ENCODE measurements at regions not wholly inside any gene's neighbourhood (a gene's known extent, or its start where the extent isn't known, plus 50 kb on each side); places are given as distances from the start of the nearest gene placed in this dataset.

DNA sequence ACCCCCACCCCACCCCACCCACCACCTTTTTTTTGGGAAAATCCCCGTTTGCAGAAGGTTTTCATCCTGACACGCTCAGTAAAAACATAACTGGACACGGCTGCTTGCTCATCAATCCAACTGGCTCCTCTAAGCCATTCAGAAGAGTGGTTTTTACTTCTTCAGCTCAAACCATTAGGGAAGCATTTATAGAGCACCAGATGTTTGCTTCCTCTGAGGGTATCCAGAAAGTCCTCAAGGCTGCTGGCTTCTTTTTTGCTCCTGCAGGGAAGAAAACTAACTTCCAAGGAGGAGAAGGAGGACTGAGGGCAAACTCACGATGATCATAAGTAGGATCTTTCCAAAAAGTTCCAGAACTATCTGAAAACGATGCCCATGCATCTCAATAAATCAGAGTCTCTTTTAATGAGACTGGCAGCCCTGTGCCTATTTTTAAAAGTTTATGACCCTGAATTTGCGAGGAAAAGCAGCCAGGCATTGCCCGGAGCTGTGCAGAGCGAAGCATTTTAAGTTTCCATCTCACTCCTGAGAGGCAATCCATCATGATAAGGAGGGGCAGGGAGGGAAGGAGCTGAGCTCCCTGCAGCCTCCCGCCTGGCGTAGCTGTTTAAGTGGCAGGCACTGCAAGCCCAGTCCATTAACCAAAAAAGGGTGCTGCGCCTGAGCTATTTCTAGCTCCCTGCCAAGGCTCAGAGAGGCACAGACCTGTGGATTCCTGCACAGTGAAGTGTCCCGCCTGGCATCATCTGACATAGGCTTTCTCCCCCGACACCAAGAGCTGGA, 146.3 kb upstream of the FOXF1 start:
- DNase-seq: no peak

DNA sequence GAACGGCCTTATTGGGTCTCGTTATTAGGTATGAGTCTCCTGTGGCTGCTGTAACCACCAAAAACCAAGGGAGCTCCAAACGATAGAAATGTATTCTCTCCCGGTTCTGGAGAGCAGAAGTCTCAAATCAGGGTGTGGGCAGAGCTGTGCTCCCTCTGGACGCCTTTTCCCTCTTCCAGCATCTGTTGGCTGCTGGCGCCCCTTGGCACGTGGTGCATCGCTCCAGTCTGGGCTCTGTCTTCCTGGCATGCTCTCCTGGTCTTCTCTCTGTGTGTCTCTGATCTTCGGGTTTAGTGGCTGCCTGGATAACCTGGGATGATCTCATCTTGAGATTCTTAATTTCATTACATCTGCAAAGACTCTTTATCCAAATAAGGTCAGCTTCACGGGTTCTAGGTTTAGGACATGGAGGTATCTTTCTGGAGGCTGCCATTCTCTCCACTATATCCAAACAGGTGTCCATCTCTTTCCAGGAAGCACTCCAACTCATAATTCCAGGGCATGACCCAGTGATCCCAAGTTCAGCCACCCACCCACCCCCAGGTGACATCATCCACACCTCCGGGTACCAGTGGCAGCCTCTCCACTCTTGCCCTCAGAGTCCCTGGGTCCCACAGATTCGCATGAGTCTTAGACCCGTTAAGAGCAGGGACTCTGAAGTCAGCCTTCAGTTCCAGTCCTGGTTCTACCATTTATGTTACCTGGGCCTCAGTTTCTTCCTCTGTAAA, 145.5 kb upstream of the FOXF1 start:
- DNase-seq: no peak

DNA sequence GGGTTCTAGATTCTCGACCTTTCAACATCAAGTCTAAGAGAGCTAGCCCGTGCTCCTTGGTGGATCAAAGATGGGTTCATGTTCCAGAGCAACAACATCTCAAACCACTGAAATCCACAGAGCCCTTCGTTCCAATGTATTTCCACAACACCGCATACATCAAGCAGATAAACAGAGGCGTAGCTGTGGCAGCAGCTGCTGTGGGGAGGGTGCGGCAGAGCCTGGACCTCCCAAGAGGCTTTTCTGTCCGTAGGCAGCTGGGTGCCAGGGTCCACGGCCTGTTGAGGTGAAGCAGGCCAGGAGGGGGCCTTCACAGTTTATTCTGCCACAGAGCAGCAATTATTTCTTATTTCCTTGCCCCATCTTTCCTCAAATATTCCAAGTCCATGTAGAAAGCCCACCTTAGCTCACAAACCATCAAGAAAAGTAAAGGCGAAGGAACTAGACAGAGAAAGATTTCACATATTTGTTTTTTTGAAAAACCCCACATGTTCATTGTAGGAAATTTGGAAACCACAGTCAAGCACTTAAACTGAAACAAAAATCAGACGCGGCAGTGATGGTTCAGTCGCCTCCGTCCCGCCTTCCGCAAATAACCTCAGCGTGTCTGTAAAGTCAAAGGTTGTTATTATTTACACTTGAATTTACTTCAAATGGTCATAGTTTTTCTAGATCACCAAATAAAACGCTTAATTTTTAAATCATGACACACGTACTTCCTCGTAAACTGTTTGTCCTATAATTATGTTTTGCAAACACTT, 144.6 kb upstream of the FOXF1 start:
- no peak for DNase-seq

DNA sequence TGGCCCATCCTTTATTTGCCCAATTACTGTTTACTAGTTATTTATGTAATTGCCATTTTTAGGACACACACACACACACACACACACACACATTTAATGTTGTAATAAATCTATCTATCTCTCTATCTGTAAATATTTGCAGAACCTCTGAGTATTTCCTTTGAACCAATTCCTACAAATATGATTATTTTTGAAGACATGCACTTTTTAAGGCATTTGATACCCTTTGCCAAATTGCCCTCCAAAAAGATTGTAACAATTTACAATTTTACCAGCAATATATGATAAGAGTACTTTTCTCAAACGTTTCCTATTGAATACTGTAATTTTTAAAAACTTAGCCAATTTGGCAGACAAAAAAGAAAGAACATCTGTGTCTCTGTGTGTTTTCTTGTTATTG, 143.8 kb upstream of the FOXF1 start:
- no peak for DNase-seq

DNA sequence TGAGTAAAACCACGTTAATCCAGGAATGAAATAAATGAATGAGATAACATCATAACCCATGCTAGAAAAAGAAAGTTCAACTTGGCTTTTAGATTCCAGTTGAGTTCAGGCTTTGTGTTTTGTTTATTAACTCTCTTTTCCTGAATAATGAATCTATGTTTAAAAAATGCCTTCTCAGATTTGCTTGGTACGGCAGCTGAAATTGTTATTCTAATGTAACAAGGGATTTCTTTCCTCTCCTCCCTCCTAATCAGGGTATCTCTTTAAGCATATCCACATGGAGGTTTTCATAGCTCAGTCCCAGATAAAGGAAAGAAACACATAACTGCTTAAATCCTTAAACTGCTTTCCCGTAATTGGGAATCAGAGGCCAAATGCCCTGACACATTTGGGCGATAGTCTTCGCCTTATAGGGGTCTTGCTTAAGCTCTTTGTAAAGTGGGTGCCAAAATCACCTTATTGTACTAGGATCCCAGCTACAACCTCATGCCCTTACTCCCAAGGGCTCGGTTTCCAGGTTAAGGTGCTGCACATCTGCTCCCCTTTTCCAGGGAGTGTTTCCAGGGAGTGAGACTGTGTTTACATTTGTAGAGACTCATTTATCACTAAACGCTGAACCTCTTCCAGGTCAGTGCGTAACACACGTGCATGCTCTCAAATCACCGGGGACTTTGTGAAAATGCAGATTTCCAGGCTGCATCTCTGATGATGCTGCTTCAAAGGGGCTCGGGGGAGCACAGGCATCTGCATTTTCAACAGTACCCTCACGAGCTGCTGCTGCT, 142.8 kb upstream of the FOXF1 start:
- DNase-seq: no peak

DNA sequence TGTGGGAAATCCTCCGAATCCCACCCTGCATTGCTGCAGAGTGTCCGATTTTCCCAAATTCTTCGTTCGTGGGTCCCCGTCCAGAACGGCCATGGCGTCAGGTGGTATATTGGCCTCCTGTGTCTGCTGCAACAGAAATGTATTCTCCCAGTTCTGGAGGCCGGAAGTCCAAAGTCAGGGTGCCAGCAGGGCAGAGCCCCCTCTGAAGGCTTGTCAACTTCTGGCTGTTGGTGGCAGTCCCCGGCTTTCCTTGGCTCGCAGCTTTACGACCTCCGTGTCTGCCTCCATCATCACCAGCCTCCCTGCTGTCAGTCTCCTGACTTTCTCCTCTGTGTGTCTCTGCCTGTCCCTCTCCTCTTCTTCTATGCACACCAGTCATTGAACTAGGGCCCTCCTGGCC, 142.1 kb upstream of the FOXF1 start:
- no peak for DNase-seq

DNA sequence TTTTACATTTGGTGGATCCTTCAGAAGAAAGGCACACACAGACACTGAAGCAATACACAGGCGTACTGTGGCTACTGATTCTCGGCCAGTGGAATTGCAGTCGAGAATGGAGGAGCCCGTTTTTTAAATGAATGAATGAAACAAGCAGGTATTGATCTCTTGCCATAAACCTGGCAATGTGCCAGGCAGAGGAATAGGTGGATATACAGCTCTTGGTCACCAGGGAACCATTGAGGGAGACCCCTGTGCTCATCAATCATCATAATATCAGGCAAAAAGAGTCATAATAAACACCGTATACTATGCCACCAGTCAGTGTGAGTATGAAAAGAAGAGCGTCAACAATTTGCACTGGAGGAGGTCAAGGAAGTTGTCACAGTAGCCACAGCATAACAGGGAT, 140.3 kb upstream of the FOXF1 start:
- no peak for DNase-seq

DNA sequence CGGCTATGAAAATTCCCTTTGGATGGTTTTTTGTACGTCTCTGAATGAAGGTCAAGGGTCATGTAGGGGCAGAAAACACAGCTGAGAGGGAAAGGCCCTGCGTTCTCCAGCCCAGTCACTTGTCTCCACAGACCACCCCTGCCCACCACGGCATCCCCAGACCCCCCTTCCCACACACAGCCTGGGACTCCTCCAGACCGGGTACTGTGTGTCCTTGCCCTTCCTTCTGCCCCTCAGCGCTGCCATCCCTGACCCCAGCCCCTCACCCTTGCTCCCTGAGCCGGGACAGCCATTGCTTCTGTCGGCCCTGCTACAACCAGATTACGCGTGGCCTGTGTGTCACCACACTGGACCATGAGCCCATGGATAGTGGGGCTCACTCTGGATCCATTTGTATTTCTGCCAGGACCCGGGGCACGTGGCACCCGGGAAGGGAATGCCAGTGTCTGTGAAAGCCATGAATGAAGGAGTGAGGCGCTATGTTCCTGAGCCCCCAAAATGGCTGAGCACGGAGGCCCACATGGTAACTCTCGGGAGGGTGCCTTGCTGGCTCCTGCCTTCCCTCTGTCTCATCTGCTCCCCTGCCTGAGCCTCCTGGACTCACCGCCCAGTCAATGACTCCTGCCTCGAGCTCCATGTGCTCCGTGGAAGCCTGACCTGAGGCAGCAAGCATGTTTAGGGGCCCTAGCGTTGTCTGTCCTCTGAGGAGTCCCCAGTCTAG, 139.1 kb upstream of the FOXF1 start:
- DNase-seq: no peak

DNA sequence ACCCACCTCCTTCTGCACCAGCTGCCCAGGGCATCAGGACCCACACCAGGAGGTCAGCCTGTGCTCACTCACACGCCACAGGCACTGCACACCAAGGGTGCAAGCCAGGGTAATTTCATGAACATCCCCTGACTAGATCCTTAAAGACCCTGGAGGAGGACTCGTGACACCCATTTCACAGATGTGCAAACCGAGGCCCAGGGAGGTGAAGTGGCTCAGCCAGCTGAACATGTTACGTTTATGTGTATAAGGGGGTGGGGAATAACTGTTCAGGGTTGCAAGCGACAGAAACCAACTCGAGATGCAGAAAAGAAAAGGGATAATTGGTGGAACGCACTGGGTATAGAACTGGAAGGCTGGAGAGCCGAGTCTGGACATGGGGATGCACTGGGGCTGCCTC, 138.1 kb upstream of the FOXF1 start:
- no peak for DNase-seq

DNA sequence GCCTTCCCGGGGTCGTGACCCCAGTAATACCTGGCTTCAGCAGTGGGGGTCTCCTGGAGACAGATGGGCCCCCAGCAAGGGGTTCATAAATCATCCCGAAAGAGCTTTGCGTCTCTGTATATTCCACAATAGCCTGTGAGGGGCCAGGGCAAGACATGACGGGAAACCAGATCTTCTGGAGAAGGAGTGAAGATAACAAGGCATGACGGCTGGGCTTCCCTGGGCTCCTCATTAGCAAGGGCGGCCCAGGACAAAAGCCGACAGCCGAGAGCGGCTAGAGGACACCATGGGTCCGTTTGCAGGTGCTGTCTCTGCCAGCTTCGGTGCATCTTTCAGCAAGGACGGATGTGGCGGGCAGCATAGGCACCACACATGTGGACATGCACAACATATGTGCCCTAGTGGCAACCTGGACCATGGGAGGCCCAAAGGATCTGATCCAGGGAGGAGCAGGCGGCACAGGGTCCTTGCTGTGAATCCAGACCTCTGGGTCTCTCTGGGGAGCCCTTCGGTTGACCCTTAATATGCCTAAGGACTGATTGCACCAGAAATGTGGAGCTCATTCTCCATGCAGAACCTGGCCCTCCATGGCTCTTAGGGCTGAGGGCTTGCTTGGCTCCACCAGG, 136.9 kb upstream of the FOXF1 start:
- DNase-seq: no peak

DNA sequence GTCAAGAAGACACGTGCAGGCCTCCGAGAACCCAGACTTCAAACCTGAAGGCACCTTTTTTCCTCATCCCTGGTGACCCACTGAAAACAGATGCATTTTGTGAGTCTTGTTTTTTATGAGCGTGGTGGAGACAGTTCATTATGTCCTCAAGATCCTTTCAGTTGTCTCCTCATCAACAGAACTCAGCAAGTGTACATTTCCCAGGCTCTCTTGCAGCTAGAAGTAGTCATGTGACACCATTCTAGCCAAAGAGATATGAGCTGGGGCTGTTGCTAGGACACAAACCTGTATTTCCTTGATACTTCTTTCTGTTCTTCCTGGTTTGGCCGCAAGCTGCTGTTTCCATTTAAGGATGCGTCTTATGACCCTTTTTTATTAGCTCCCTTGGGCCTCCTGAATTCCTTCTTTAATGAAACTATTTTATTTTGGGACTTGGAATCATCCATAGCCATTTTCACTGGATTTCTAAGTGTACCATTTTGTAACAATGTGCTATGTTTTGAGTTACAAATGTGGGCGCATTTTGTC, 135.7 kb upstream of the FOXF1 start:
- no peak for DNase-seq

DNA sequence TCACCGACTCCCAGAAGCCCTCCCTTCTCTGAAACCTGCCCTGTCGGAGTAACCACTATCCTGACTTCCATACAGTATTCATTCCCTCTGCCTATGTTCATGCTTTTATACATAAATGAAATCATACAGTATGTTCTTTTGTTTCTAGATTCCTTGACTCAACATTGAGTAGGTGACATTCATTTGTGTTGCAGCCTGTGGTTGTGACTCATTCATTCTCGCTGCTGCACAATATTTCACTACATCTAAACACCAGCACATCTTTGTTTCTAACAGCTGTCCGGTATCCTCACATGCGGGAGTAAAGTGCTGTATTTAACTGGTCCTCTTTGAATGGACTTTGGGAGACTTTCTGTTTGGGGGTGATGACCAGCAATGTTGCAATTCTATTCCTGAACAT, 135.0 kb upstream of the FOXF1 start:
- DNase-seq: no peak

DNA sequence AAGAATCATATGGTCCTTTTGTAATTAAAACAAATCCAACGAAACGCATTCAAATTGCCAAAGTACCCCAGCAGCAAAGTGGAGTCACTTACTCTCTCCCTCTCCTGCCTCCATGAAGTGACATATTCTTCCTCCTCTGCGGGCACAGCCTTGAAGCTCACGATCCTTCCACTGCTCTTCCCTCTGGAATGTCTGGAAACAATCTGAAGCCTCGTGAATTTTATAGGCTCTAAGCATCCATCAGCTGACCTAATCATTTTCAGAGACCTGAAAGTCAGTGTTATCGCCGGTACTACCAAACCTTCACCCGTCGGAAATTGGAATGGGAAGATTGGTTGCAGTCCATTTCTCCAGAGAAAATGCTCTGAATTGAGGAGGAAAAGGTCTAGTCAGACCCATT, 134.5 kb upstream of the FOXF1 start:
- DNase-seq: no peak

DNA sequence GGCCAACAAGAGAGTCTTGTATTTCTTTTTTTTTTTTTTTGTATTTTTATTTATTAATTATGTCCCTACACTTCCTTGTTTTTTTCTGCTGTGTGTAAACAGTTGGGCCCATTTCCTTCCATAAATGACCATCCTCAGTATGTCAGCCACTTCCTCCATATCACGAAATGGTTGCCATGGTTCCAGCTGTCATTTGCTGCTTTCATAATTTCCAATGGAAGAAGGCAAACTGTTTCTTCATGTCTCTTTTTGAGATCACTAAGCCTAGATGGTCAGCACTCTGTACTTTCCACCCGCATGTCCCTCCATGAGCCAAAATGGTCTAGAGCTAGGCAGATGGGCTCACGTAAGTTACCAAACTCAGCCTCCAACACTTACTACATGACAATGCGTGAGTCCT, 133.5 kb upstream of the FOXF1 start:
- DNase-seq: no peak

DNA sequence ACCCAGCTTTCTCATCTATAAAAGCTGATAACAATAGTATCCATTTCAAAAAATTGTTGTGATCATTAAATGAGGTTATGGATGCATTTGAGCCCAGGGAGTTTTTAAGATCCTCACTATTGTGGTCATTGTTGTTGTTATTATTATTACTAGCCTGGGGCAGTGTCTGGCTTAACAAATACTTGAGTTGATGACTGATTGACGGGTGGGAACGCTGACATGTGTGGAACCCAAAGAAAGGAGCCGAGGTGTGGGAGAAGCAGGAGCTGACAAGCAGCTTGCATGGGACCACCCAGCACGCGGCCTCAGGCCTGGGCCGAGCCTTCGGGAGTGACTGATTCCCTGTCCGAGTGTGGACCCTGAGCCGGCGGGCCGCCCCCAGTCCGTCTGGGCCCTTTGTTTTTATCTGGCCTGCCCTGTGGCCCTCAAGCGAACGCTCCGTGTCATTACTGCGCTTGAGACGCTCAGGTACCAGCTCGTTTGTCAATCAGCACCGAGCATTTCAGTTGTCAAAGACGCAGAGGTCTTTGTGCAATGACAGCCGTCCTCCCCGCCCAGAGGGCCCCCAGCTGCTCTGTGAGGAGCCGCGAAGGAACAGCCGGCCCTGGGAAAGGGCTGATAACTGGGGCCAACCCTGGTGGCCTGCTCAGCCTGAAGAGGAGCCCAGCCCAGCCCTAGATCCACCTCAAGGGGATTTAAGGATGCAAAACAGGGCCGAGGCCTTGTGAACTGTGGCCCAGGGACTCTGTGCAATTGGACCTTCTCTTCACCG, 132.9 kb upstream of the FOXF1 start:
- DNase-seq: no peak

DNA sequence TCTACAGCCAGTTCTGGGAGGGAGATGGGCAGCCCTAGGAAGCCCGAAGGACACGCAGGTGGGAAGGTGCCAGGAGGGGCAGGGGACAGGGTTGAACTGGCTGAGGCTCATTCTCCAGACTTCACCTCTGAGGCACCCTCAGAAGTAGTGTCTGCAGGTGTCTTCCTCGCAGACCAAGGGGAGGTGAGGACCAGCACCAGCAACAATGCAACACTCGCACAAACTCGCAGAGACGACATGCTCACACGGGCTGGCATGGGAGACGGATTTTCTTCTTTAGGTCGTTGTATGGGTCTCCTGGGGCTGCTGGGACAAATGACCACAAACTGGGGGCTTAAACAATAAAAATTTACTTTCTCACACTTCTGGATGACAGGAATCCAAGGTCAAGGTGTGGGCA, 132.2 kb upstream of the FOXF1 start:
- DNase-seq: no peak

DNA sequence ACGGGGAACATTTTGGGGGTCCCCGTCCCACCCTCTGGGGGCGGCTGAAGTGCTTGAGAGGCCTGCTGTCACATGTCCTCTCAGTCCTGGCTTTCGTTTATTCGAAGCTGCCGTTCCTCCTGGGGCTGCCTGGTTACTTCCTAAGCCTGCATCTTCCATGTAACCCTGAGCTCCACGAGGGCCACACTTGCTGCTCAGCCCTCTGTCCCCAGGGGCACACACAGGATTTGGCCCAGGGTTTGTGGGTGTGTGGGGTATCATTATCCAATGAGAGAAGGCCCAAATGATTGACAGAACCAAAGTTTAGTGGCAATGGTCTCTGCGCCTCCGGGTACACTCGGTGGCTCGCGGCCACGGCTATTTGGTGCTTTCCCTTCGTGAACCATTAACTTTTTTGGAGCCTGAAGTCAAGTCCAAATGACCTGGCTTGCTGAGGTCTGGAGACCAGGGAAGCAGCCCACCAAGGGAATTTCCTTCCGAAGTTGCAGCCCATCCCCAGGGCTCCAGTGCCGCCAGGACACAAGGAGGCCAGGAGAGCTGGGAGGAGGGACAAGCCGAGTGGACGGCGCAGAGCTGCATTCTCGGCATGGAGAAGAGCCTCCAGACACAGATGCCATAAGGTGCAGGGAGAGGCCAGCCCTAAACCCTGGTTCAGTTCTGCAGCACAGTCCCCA, 131.4 kb upstream of the FOXF1 start:
- DNase-seq: no peak

DNA sequence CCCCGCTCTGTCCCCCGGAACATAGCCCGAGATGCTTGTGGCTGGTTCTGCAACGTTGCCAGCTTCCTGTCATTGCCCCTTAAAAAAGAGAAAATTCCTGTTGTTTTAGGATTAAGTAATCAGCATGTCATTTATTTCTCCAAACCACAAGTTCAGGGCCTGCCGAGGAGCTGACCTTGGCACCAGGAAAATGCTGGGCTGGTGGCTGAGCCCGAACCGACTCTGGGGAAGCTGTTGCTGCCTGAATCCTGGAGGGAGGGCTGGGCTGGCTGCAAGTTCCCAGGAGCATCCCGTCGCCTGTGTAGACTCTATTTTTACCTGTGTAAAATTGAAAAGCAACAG, 130.9 kb upstream of the FOXF1 start:
- DNase-seq: no peak

DNA sequence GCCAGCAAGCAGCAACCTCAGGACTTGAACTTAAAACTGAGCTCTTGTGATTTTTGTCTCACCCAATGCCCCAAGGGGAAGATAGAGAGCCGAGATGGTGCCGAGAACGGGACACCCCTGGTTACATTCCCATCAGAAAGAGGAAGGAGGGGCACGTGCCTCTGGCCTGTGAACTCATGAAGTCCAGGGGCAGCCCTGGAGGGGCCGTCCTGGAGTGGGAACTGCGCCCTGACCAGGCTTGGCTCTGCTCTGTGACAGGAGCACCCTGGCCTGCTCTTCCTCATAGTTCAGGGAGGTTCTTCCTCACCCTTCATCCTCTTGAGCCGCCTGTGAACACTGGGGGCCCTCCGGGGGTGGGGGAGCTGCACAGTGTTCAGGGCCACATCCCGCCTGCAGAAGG, 130.3 kb upstream of the FOXF1 start:
- no peak for DNase-seq

All from muscle of arm (tissue), 1 donor.